H1 (cell line): ENCODE measurements at regions not wholly inside any gene's neighbourhood (a gene's known extent, or its start where the extent isn't known, plus 50 kb on each side); places are given as distances from the start of the nearest gene placed in this dataset.

ENCODE experiments used
- CTCF ChIA-PET: fragments of 300-600 bp; sonication (Branson Sonifier 250); formaldehyde crosslinking; loops from one replicate; lab custom pipeline; 2021; ENCODE audit not compliant: partially characterized antibody; lab: Charles Lee
- POLR2A ChIA-PET: fragments of 300-600 bp; sonication (Branson Sonifier 250); formaldehyde crosslinking; loops from one replicate; lab custom pipeline; 2021; ENCODE audit warnings: inconsistent platforms; ENCODE audit not compliant: partially characterized antibody; lab: Charles Lee
- DNase-seq, 2 experiments: peaks; one replicate each; pipeline versions ENCODE4 v3.0.0 to v3.0.0-alpha.2; 2010 to 2022; ENCODE audit warnings: low spot score in 2 of 2, low read depth in 1 of 2, mixed read lengths in 1 of 2
- FAIRE-seq: peaks from 2 replicates; lab custom pipeline; 2011; peaks lifted over from hg19 to GRCh38; lab: Jason Lieb, UNC
- H2AFZ ChIP-seq: 2 replicates; pipeline ENCODE4 v1.8.1; 2012; ENCODE audit warnings: low read length, inconsistent platforms
- H2AK5ac ChIP-seq: 2 replicates; pipeline ENCODE4 v1.6.1; 2013; ENCODE audit warnings: low read depth, low read length
- H2BK120ac ChIP-seq: replicated peaks from 2 replicates; pipeline ENCODE3; 2013; ENCODE audit warnings: low read depth, low read length, inconsistent platforms
- H2BK12ac ChIP-seq: 2 replicates; pipeline ENCODE4 v1.6.1; 2013; ENCODE audit warnings: low read depth, low read length
- H2BK15ac ChIP-seq: 2 replicates; pipeline ENCODE4 v1.6.1; 2013; ENCODE audit warnings: low read length
- H2BK20ac ChIP-seq: 2 replicates; pipeline ENCODE4 v1.6.1; 2013; ENCODE audit warnings: low read length
- H2BK5ac ChIP-seq: 2 replicates; pipeline ENCODE4 v1.6.1; 2013; ENCODE audit warnings: low read depth, low read length
- H3K14ac ChIP-seq: 2 replicates; pipeline ENCODE4 v1.6.1; 2013; ENCODE audit warnings: inconsistent platforms; ENCODE audit not compliant: insufficient read length
- H3K18ac ChIP-seq: 2 replicates; pipeline ENCODE4 v1.6.1; 2013; ENCODE audit warnings: low read length; ENCODE audit errors: extremely low read depth
- H3K23ac ChIP-seq: 2 replicates; pipeline ENCODE4 v1.6.1; 2013; ENCODE audit warnings: inconsistent platforms; ENCODE audit not compliant: insufficient read length
- H3K23me2 ChIP-seq: 2 replicates; pipeline ENCODE4 v1.6.1; 2013; ENCODE audit warnings: low read depth, low read length
- H3K27ac ChIP-seq: 2 replicates; pipeline ENCODE4 v1.6.1; 2011; ENCODE audit warnings: low read depth, low read length, inconsistent platforms
- H3K27me3 ChIP-seq, 4 experiments: replicated peaks in 1 of 4; 1 replicate in 1 of 4; 2 replicates in 3 of 4; pipeline versions ENCODE4 v1.6.1 to v1.8.1; 2011 to 2013; ENCODE audit warnings: low read length in 3 of 4, mild to moderate bottlenecking in 3 of 4, inconsistent platforms in 2 of 4, mixed read lengths in 2 of 4, moderate library complexity in 1 of 4; ENCODE audit not compliant: control insufficient read depth in 3 of 4, insufficient read depth in 3 of 4; ENCODE audit errors: extremely low read depth in 1 of 4
- H3K36me3 ChIP-seq, 4 experiments: 2 replicates each; pipeline versions ENCODE4 v1.6.1 to v1.8.1; 2011 to 2013; ENCODE audit warnings: mild to moderate bottlenecking in 4 of 4, low read length in 3 of 4, moderate library complexity in 2 of 4, control low read depth in 1 of 4, inconsistent platforms in 1 of 4; ENCODE audit not compliant: insufficient read depth in 4 of 4, control insufficient read depth in 2 of 4
- H3K4ac ChIP-seq: replicated peaks from 2 replicates; pipeline ENCODE3; 2013; ENCODE audit warnings: low read length, low read depth, mixed read lengths, inconsistent platforms; ENCODE audit not compliant: insufficient read length
- H3K4me1 ChIP-seq, 4 experiments: replicated peaks in 1 of 4; 1 replicate in 1 of 4; 2 replicates in 3 of 4; pipeline versions ENCODE4 v1.6.1 to v1.8.1; 2011 to 2013; ENCODE audit warnings: low read length in 3 of 4, inconsistent platforms in 2 of 4, mixed read lengths in 1 of 4; ENCODE audit not compliant: insufficient read depth in 4 of 4, control insufficient read depth in 3 of 4
- H3K4me2 ChIP-seq, 2 experiments: 2 replicates each; pipeline versions ENCODE4 v1.6.1 to v1.8.1; 2011 to 2013; ENCODE audit warnings: low read depth in 2 of 2, low read length in 2 of 2, control low read depth in 1 of 2, inconsistent platforms in 1 of 2, mild to moderate bottlenecking in 1 of 2; ENCODE audit not compliant: insufficient read depth in 1 of 2
- H3K4me3 ChIP-seq, 4 experiments: fragments of 200-600, 300-600 bp in 1 of 4; sonication (generic), shearing (Covaris generic), sonication (Bioruptor Twin) in 1 of 4; 2 replicates each; pipeline versions ENCODE4 v1.5.1 to v1.8.1; 2011 to 2016; ENCODE audit warnings: low read length in 4 of 4, low read depth in 3 of 4, control low read depth in 2 of 4, inconsistent platforms in 2 of 4, mild to moderate bottlenecking in 2 of 4, mixed read lengths in 1 of 4, moderate library complexity in 1 of 4; ENCODE audit not compliant: insufficient read depth in 2 of 4; ENCODE audit errors: extremely low read depth in 1 of 4
- H3K56ac ChIP-seq: replicated peaks from 2 replicates; pipeline ENCODE3; 2013; ENCODE audit warnings: low read depth, mild to moderate bottlenecking, mixed read lengths, low read length, inconsistent platforms; ENCODE audit not compliant: insufficient read length
- H3K79me1 ChIP-seq: 2 replicates; pipeline ENCODE4 v1.6.1; 2013; ENCODE audit warnings: low read depth, low read length, control low read depth
- H3K79me2 ChIP-seq, 2 experiments: 2 replicates each; pipeline versions ENCODE4 v1.6.1 to v1.8.1; 2012 to 2013; ENCODE audit warnings: low read length in 2 of 2, mild to moderate bottlenecking in 2 of 2, inconsistent platforms in 1 of 2; ENCODE audit not compliant: insufficient read depth in 2 of 2, control insufficient read depth in 1 of 2
- H3K9ac ChIP-seq, 4 experiments: replicated peaks in 1 of 4; 1 replicate in 1 of 4; 2 replicates in 3 of 4; pipeline versions ENCODE4 v1.6.1 to v1.8.1; 2011 to 2013; ENCODE audit warnings: low read depth in 3 of 4, low read length in 3 of 4, control low read depth in 2 of 4, mild to moderate bottlenecking in 2 of 4, moderate library complexity in 2 of 4, inconsistent platforms in 1 of 4; ENCODE audit errors: extremely low read depth in 1 of 4
- H3K9me3 ChIP-seq, 2 experiments: 2 replicates each; pipeline versions ENCODE4 v1.6.1 to v1.8.1; 2012 to 2013; ENCODE audit warnings: mild to moderate bottlenecking in 2 of 2, moderate library complexity in 2 of 2, control low read depth in 1 of 2, inconsistent platforms in 1 of 2, low read depth in 1 of 2, low read length in 1 of 2, mixed read lengths in 1 of 2; ENCODE audit not compliant: insufficient read depth in 2 of 2
- H4K20me1 ChIP-seq, 2 experiments: replicated peaks in 1 of 2; 2 replicates each; pipeline versions ENCODE3 to v1.8.1; 2011 to 2013; ENCODE audit warnings: inconsistent platforms in 2 of 2, low read length in 2 of 2, mild to moderate bottlenecking in 1 of 2; ENCODE audit not compliant: insufficient read depth in 2 of 2, control insufficient read depth in 1 of 2
- H4K5ac ChIP-seq: 2 replicates; pipeline ENCODE4 v1.6.1; 2013; ENCODE audit warnings: low read length, low read depth, mixed read lengths, inconsistent platforms; ENCODE audit not compliant: insufficient read length
- H4K8ac ChIP-seq: 2 replicates; pipeline ENCODE4 v1.8.0; 2013; ENCODE audit warnings: mild to moderate bottlenecking, moderate library complexity, low read length, inconsistent platforms; ENCODE audit not compliant: insufficient read depth; ENCODE audit errors: extremely low read depth
- H4K91ac ChIP-seq: replicated peaks from 2 replicates; pipeline ENCODE3; 2013; ENCODE audit warnings: low read length, mixed read lengths, inconsistent platforms; ENCODE audit not compliant: insufficient read length
- CEBPB ChIP-seq: IDR thresholded peaks from 2 replicates; pipeline ENCODE4 v1.6.1; 2012; ENCODE audit warnings: low read depth, low read length
- CREB1 ChIP-seq: IDR thresholded peaks from 2 replicates; pipeline ENCODE4 v1.6.1; 2012; ENCODE audit warnings: inconsistent platforms
- CTCF ChIP-seq, 3 experiments: IDR thresholded peaks; 1 replicate in 2 of 3; 2 replicates in 1 of 3; pipeline versions ENCODE4 v1.5.1 to v1.6.1; 2011; ENCODE audit warnings: low read length in 3 of 3, mild to moderate bottlenecking in 3 of 3, inconsistent platforms in 2 of 3, low read depth in 1 of 3, moderate library complexity in 1 of 3; ENCODE audit not compliant: insufficient read depth in 1 of 3; ENCODE audit errors: control extremely low read depth in 1 of 3
- EGR1 ChIP-seq: IDR thresholded peaks from 2 replicates; pipeline ENCODE4 v1.6.1; 2011; ENCODE audit warnings: low read depth, low read length, borderline replicate concordance
- EZH2 ChIP-seq: fragments of 200-600 bp; sonication (generic); IDR thresholded peaks from 2 replicates; pipeline ENCODE4 v1.7.1; 2012; ENCODE audit warnings: low read depth, mild to moderate bottlenecking, moderate library complexity, low read length, inconsistent platforms; ENCODE audit not compliant: severe bottlenecking
- KDM4A ChIP-seq: IDR thresholded peaks from one replicate; pipeline ENCODE4 v1.7.1; 2012; ENCODE audit warnings: low read depth, mild to moderate bottlenecking, moderate library complexity, low read length, inconsistent platforms; ENCODE audit not compliant: severe bottlenecking
- NANOG ChIP-seq: IDR thresholded peaks from 2 replicates; pipeline ENCODE4 v1.6.1; 2011; ENCODE audit warnings: low read length, low read depth, mild to moderate bottlenecking, inconsistent platforms; ENCODE audit not compliant: insufficient read depth, poor library complexity, severe bottlenecking
- SAP30 ChIP-seq: fragments of 300-600 bp; sonication (generic); IDR thresholded peaks from 2 replicates; pipeline ENCODE4 v1.7.1; 2012; ENCODE audit warnings: low read length, moderate library complexity, mild to moderate bottlenecking, inconsistent platforms; ENCODE audit not compliant: insufficient read depth, insufficient replicate concordance
- SIRT6 ChIP-seq: IDR thresholded peaks from one replicate; pipeline ENCODE4 v1.7.1; 2012; ENCODE audit warnings: low read length, inconsistent platforms
- YY1 ChIP-seq: IDR thresholded peaks from 2 replicates; pipeline ENCODE4 v1.6.1; 2011; ENCODE audit warnings: low read depth, mild to moderate bottlenecking, low read length
- ZNF274 ChIP-seq: IDR thresholded peaks from 2 replicates; pipeline ENCODE4 v1.7.0; 2012; ENCODE audit warnings: low read length, borderline replicate concordance; ENCODE audit errors: extremely low read depth
- WGBS, 2 experiments: shearing (Covaris generic) in 1 of 2; methylation state at CpG; one replicate each; pipeline versions ENCODE4 v1.1.6 to v1.1.7; 2013 to 2015; ENCODE audit warnings: low lambda C conversion rate in 2 of 2, mixed read lengths in 2 of 2, inconsistent platforms in 1 of 2, low coverage in 1 of 2, missing lambda C conversion rate in 1 of 2; ENCODE audit not compliant: insufficient replicate concordance in 2 of 2, insufficient coverage in 1 of 2, insufficient read length in 1 of 2; ENCODE audit errors: extremely low coverage in 1 of 2, missing lambda C conversion rate in 1 of 2; 5-methylcytosine and 5-hydroxymethylcytosine counted together

- no peaks in the 10 kb centered on the region for H4K20me1 ChIP-seq
- no peak overlapping the region for H3K9ac ChIP-seq
- H3K79me2 ChIP-seq = no peaks in the 10 kb centered on the region
- H3K18ac ChIP-seq = no peak overlapping the region
- no peak overlapping the region for H3K4ac ChIP-seq
- no peak overlapping the region for H2AK5ac ChIP-seq
- H3K23ac ChIP-seq = no peak overlapping the region
- H3K36me3 ChIP-seq = no peaks in the 10 kb centered on the region; a peak in 1 of 8 replicates
- H4K91ac ChIP-seq = no peak overlapping the region
- H3K56ac ChIP-seq = no peak overlapping the region
- WGBS, 2 experiments = 88% methylated on average over 1 of the region's 1 CpG; no CpG with 5 or more reads in 1 of the 2 experiments
- H3K27ac ChIP-seq = no peak overlapping the region
- no peak overlapping the region for H2BK12ac ChIP-seq
- H3K4me2 ChIP-seq = no peak overlapping the region
- H3K4me3 ChIP-seq = no peak overlapping the region
- H3K23me2 ChIP-seq = no peaks in the 10 kb centered on the region
- H4K8ac ChIP-seq = no peak overlapping the region
- no peak overlapping the region for H2BK20ac ChIP-seq
- no peak overlapping the region for H2AFZ ChIP-seq
- H4K5ac ChIP-seq = no peak overlapping the region
- FAIRE-seq (no peak), DNase-seq (no peak)
- H3K9me3 ChIP-seq = peaks cover under 1 to 3% of the 10 kb centered on the region in 2 experiments; a peak in 1 of 4 replicates
- ChIA-PET POLR2A (no interaction called here), CTCF (no interaction called here)
- H3K27me3 ChIP-seq = no peaks in the 10 kb centered on the region
- no peaks in the 10 kb centered on the region for H3K4me1 ChIP-seq
- no peak overlapping the region for H2BK120ac ChIP-seq
- no peak overlapping the region for H2BK5ac ChIP-seq
- no peaks in the 10 kb centered on the region for H3K79me1 ChIP-seq
- H2BK15ac ChIP-seq = no peak overlapping the region
- no peak overlapping the region for H3K14ac ChIP-seq
- no peak for TF ChIP-seq ZNF274
- no peak for TF ChIP-seq KDM4A
- no peak for TF ChIP-seq EGR1
- TF ChIP-seq NANOG = no peak
- TF ChIP-seq CREB1 = no peak
- TF ChIP-seq SAP30 = no peak
- TF ChIP-seq EZH2 = no peak
- TF ChIP-seq CEBPB = no peak
- TF ChIP-seq YY1 = no peak
- no peak for TF ChIP-seq SIRT6
- no peak for TF ChIP-seq CTCF (IDR thresholded peaks at IDR 0.05; ENCODE audit: control extremely low read depth in 1 of 3, insufficient read depth in 1 of 3, low read depth in 1 of 3, low read length in 3 of 3)
Measured at GRCh38 chr3:145032791-145033190, 1061.2 kb downstream of the DIPK2A start.
